Central memory CD4-positive, alpha-beta T cell (primary cell): ENCODE measurements at regions not wholly inside any gene's neighbourhood (a gene's known extent, or its start where the extent isn't known, plus 50 kb on each side); places are given as distances from the start of the nearest gene placed in this dataset.

ENCODE experiments used
- DNase-seq: peaks from one replicate; pipeline ENCODE4 v3.0.0; 2022

GRCh38 chr2:153195342-153195741 lies 283.2 kb downstream of the RPRM start:
- DNase-seq = no peak

DNA sequence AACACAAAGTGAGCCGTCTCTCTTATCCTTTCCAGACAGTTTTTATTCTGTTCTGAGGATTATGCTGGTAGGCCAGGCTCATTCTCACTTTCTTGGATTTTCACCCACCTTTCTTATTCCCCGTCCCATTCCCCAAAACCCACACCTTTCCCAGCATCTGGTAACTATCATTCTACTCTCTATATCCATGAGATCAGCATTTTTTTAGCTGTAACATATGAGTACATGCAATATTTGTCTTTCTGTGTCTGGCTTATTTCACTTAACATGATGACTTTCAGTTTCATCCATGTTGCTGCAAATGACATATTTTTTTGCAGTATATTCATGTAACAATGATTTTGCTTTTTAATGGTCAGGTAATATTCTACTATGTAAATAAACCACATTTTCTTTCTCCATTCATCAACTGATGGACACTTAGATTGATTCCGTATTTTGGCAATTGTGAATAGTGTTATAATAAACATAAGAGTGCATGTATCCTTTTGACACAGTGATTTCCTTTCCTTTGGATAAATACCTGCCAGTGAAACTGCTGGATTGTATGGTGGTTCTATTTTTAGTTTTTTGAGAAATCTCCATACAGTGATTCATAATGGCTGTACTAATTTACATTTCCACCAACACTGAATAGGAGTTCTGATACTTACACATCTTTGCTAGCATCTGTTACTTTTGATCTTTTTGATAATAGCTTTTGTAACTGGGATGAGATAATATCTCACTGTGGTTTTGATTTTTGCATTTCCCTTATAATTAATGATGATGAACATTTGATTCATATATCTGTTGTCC lies 289.3 kb downstream of the RPRM start:
- no peak for DNase-seq

- DNase-seq = no peak
These were observed 298.8 kb downstream of the RPRM start for GRCh38 chr2:153179808-153180207.

- no peak for DNase-seq
These were observed 309.0 kb downstream of the RPRM start for GRCh38 chr2:153169609-153170008.

DNA sequence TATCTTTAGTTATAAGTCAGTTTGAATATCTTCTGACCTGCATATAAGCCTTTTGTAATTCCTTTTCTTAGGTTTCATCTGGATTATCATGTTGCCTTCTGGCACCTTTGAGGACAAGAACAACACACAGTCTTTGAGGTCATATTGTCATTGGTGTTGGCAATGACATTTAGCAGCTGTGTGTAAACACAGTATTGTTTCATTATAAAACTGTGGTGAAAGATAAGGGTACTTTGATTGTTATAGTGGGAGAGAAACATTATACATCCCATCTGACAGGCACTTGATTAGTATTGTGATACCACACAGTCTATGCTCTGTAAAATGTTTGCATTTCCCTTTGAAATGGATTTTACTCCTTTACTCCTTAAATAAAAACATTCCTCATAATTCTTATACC lies 313.5 kb downstream of the RPRM start:
- DNase-seq = no peak

DNA sequence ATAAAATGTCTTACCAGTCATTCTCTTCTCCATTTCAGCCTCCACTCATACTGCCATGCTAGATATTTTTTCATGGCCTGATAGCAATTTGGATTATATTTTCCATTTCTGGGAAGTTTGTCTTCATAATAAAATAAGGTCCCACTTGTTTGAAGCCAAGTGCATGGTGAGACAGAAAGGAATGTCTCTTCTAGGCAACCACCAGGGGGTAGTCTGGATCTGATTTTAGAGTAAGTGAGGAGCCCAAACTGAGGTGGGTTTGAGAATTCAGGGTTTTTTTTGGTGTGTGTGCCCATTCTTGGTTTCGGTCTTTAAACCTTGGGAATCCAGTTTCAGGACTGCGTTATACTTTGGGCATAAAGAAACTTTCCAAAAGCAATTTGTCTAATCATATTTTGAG lies 315.5 kb downstream of the RPRM start:
- DNase-seq = no peak

DNA sequence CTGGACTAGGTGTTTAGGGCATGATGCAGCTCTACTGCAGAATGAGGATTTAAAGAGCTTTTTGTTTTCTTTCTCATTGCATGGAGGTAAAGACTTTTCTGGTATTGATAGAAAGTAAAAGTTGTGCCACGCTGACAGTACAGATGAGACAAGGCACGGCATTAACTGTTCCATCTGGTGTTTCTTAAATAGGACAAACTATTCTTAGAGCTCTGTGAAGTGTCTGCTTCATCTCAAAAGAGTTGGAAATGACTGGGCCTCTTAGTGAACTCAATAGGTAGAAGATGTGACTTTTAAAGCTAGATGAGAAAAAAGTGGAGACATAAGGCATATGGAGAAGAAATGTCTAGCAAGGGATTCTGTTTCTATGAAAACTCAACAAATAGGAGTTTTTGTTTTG lies 321.8 kb downstream of the RPRM start:
- no peak for DNase-seq

- DNase-seq = no peak
These were observed 326.5 kb downstream of the RPRM start for GRCh38 chr2:153152036-153152435.

DNA sequence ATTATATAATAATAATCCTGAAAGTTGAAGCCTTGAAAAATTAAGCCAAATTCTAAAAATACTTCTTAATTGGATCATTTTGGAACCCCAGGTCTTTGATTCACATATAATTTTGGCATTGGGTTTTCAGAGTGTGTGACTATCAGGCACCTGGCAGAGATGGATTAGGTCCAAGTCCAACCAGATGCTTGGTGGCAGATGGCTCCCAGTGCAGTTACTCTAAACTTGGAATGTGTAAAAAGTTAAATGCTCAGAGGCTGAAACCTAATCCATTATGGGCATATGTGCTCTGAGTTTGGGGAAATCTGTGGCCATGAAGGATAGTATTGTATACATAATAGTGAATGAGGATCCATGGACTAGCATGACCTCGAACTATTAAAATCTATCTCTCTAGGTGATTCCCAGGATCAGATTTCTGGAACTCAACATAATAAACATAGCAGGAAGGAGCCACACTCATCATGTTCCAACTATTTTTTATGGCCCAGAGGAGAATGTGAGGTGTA lies 333.0 kb downstream of the RPRM start:
- DNase-seq = no peak

- DNase-seq = no peak
These were observed 335.0 kb downstream of the RPRM start for GRCh38 chr2:153143540-153143939.

DNA sequence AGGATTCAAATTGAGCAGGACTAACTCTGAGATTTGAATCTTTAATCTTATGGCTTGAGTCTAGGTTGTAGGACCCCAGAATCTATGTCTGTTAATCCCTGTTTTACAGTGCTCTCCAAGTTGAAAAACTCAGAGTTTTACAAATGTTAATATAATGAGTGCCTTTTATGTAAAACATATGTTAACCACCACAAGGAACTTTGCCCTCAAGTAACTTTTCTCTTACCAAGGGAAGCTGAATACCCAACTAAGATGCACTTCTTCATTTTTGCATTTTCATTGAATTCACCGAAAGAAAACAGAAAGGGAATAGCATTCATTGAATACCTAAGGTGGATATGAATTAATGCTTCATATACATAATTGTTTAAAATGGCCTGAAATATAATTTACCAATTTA lies 338.1 kb downstream of the RPRM start:
- DNase-seq = no peak

DNA sequence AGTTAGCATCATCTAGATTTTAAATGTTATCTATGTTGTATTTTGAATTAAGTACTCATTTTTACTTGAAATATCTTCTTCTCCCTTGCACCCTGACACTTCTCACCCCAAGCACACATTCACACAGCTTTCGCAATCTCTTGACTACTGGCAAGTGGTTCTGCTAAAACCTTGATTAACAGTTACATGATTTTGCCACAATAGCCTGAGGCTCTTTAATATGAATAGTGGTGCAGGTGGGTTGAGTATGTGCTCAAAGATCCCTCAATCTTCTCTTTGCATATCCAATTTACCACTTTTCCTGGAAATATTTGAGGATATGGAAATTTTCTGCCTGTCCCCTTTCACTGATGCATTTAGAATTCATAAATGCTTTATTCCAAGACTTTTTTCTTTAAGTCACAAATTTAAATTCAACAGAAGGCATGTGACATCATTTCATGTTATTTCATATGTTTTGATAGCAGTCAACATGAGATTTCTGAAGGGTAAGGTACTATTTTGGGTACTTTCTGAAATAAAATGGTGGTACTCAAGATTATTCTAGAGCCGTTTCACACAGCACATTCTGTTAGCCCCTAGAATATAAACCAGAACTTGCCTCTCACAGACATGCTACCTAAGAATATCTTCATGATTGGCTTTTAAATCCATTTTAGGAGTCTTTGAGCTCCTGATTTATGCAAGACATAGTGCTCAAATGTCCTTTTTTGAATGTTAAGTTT lies 339.7 kb downstream of the RPRM start:
- no peak for DNase-seq

GRCh38 chr2:153136216-153136615 lies 342.3 kb downstream of the RPRM start:
- DNase-seq = no peak

- no peak for DNase-seq
These were observed 343.8 kb downstream of the RPRM start for GRCh38 chr2:153134725-153135124.

- DNase-seq = no peak
These were observed 344.8 kb downstream of the RPRM start for GRCh38 chr2:153133716-153134115.

GRCh38 chr2:153132418-153132817 lies 346.1 kb downstream of the RPRM start:
- DNase-seq = no peak

GRCh38 chr2:153115141-153115540 lies 363.4 kb downstream of the RPRM start:
- DNase-seq = no peak

DNA sequence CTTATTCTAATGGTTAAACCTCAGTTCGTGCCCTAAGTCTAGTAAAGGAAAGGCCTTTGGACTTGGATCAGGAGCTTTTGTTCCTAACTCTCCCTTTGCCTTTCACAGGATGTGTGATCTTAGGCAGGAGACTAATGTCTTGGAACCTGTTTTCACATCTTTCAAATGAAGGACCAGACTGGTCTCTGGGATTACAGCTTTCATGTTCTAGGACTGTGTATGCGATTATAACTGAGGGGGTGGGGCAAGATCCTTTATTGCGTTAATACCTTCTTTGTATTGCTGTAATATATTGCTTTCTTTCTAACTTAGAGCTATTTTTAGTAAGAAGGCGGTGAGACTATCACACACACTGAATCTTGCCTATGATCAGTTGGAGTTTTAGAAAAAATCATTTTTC lies 368.1 kb downstream of the RPRM start:
- DNase-seq = no peak

GRCh38 chr2:153109793-153110192 lies 368.8 kb downstream of the RPRM start:
- DNase-seq = no peak

DNA sequence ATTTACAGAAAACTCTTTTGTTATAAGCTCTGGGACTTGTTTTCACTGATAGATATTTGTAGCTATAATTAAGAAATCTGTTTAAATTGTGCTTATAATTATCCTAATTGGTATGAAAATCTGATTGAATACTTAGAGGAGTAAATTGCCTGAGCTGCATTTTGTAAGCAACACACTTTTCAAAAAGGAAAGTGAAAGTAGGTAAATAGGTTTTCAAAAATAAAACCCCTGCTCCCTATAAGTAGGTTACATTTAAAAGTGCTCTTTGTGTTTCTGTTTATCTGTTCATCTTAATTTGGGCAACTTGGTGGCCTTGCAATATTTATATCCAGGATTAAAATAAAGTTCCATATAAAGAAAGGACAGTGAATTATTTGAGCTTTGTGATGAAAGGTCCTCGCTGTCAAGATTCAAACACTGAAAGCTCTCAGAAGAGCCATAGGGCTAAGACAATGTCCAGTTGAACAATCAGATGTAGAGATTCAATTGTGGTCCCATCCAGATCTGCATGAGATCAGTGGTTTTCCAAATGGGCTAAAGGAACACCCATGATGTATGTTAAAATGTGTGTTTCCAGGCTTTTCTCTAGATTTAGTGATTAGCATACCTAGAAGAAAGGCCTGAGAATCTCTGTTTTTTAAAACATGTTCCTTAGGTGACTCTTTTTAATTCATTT lies 371.6 kb downstream of the RPRM start:
- no peak for DNase-seq

DNA sequence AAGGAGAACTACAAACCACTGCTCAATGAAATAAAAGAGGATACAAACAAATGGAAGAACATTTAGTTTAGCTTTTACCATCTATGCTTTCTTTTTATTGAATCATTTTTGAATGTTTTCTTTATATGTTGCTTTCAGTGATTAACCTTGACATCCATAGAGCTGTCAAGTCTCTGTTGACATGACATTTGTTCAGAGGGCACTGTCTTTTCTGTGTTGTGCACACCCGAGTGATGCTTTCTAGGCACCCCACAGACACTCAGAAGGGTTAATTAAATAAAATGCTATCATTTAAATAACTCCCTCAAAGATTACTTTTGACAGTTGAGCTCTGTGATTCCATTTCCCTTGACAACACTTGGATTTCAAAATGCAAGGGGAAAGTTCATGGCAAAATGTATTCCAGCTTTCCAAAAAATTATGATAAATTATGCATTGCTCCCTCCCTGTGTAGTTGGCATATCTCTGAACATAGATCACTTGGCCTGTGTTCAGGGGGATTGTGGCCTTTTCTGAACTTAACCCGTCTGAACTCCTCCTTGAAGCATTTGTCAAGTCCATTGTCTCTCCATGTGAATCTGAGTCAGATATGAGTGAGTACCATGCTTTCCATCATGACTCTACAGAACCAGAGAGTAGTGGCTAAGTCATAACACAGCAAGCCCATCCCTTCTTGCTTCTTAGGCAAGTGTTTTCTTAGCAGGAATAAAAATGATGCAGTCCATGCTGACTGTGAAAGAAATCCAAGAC lies 372.6 kb downstream of the RPRM start:
- DNase-seq = no peak

DNA sequence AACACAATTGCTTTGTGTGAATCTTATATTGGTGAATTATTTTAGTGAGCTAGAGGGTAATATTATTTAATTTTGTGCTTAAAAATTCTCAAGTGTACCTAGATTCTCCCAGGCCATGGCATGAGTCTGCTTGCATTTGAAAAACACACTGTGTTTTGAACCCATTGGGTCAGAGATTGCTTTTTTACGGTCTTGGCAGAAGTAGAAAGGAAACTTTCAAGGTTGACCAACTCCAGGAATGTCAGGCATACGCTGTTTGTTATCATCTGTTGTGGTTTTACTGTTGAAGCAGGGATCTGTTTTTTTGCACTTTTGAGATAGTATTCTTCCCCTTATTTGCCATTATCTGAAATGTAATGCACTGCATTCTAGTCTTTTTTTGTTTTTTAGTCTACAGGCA lies 377.4 kb downstream of the RPRM start:
- no peak for DNase-seq

DNA sequence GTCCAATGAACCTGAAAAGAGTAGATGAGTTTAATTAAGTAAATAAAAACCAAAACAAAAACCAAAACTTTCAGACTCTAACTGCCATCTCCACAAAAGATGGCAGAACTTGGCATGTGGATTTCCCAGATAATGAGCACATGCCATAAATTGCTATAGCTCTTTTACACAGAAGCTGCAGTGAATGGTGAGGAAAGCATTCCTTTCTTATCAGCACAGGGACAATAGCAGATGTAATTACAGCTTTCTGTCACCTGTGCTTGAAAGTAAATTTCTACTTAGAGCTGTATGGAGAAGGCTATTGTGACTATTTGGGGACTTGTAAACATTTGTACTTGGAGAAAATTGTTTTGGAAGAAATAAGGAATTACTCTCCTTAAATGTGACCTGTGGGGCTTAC lies 378.4 kb downstream of the RPRM start:
- no peak for DNase-seq
